Heart left ventricle (tissue), 13 donors: ENCODE measurements at regions not wholly inside any gene's neighbourhood (a gene's known extent, or its start where the extent isn't known, plus 50 kb on each side); places are given as distances from the start of the nearest gene placed in this dataset.

ENCODE experiments used
- POLR2A ChIP-seq, 2 donors: fragments of 450-650 bp; IDR thresholded peaks; one replicate each; pipeline ENCODE4 v1.6.1; 2017; ENCODE audit warnings: antibody characterized with exemption in 2 of 2, mild to moderate bottlenecking in 2 of 2, moderate library complexity in 2 of 2
- TF ChIP-seq, protein P1 (sequence below), 12 donors: fragments of 200-600 bp; sonication (generic) in 4 of 12; IDR thresholded peaks; one replicate each; pipeline versions ENCODE4 v1.5.0 to v1.8.0; 2018 to 2022; ENCODE audit warnings: antibody characterized with exemption in 12 of 12, mild to moderate bottlenecking in 5 of 12
- donor health status: ischemic (EF 13 %, LVEDD 7.1; RV severe dilation, severe dysfunction).
- donor health status: DM: no; HTN: yes; CAD: no.
- donor health status: DM: no; HTN: no; CAD: no.
- donor health status: ischemic (EF 25% LVEDD 6.9; RV normal size, moderate dysfunction).
- donor health status: ischemic (EF 25% LVEDD 5.7; RV mildly dilated, moderate dysfunction).
- donor health status: ischemic (EF 35%, LVEDD 5.7; RV mildly dilated, moderate dysfunction).
- donor health status: nonischemic (EF 11% LVEDD 7.7; RV severe dilation, severe dysfunction).
- donor health status: DM: yes; HTN: yes; CAD: no.
- donor health status: PGD.
- donor health status: ischemic (EF 29% LVEDD 5.4; RV normal size, mild dysfunction).
- donor health status: nonischemic (EF 23%, LVEDD 6.1; RV moderate dilation, normal function).

DNA sequence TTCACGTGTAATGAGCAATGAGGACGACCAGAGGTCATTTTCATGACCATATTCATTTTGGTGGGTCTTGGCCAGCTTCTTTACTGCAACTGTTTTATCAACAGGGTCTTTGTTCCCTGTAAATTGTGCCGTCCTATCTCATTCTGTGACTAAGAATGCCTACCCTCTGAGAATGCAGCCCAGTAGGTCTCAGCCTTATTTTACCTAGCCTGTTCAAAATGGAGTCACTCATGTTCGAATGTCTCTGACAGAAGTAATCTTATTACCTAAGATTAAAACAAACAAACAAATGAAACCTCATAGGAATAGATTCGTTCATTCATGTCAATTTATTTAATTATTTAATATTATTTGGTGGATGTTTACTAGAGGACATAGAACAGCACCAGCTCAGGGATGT is 714.8 kb downstream of the ADCYAP1 start:
- TF ChIP-seq, protein P1, sequence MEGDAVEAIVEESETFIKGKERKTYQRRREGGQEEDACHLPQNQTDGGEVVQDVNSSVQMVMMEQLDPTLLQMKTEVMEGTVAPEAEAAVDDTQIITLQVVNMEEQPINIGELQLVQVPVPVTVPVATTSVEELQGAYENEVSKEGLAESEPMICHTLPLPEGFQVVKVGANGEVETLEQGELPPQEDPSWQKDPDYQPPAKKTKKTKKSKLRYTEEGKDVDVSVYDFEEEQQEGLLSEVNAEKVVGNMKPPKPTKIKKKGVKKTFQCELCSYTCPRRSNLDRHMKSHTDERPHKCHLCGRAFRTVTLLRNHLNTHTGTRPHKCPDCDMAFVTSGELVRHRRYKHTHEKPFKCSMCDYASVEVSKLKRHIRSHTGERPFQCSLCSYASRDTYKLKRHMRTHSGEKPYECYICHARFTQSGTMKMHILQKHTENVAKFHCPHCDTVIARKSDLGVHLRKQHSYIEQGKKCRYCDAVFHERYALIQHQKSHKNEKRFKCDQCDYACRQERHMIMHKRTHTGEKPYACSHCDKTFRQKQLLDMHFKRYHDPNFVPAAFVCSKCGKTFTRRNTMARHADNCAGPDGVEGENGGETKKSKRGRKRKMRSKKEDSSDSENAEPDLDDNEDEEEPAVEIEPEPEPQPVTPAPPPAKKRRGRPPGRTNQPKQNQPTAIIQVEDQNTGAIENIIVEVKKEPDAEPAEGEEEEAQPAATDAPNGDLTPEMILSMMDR (IDR thresholded peaks at IDR 0.05) = no peak
- TF ChIP-seq POLR2A (IDR thresholded peaks at IDR 0.05) = no peak
